ENCODE measurements at regions not wholly inside any gene's neighbourhood (a gene's known extent, or its start where the extent isn't known, plus 50 kb on each side); places are given as distances from the start of the nearest gene placed in this dataset.

DNA sequence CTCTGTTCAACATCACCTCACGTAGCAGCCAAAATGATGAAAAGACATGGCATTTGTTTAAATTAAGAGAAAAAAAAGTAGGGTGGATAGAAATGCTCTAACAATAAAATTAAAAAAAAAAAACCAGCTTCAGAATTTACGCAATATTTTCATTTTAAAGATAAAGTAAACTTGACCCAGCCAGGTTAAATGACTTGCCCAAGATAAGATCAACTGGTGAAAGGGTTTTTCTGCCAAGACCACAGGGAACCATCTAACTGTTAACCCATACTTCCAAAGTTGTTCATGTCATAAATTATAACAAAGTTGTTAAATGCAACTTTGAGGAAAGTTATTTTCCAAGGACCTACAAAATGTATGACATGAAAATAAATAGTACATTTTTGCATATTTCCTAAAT lies 129.6 kb upstream of the SOX5 start:
- no peak for ATAC-seq
- intact Hi-C loops (cut with micrococcal nuclease) = no loop called here
- Histone ChIP-seq H3K27ac (ENCODE audit: low read depth, low read length) (no peak overlapping the region), H3K9ac (ENCODE audit: low read length) (no peak overlapping the region), H3K9me3 (ENCODE audit: control insufficient read depth in 1 of 2, insufficient read depth in 1 of 2, low read depth in 1 of 2, low read length in 2 of 2) (peaks cover 3 to 33% of the 10 kb centered on the region in 2 experiments; a peak in 2 of 4 replicates), H3K27me3 (ENCODE audit: insufficient read depth, low read length) (no peaks in the 10 kb centered on the region), H3K9me2 (ENCODE audit: insufficient read depth) (no peaks in the 10 kb centered on the region), H2AFZ (ENCODE audit: low read depth, low read length, poor library complexity, severe bottlenecking) (no peak overlapping the region), H3K4me3 (replicated peaks in 1 of 2; ENCODE audit: low read depth in 1 of 2, low read length in 2 of 2) (no peak overlapping the region), H3K79me2 (ENCODE audit: insufficient read depth, low read length) (no peaks in the 10 kb centered on the region), H3K4me2 (ENCODE audit: low read length) (no peak overlapping the region), H4K20me1 (ENCODE audit: insufficient read depth) (no peaks in the 10 kb centered on the region), H3K36me3 (ENCODE audit: control insufficient read depth in 1 of 2, insufficient read depth in 2 of 2, low read length in 2 of 2) (no peaks in the 10 kb centered on the region), H3K4me1 (ENCODE audit: control insufficient read depth in 1 of 2, insufficient read depth in 2 of 2, low read length in 2 of 2) (no peaks in the 10 kb centered on the region)
- ChIA-PET CTCF (no interaction called here), RAD21 (ENCODE audit: low non-redundant PET in 1 of 2, low total read pairs in 2 of 2, uncharacterized antibody in 2 of 2, unreplicated experiment in 2 of 2) (no interaction called here), POLR2A (no interaction called here)
- no peak for DNase-seq (ENCODE audit: low read depth, low spot score)
- TF ChIP-seq CBX3 (IDR thresholded peaks at IDR 0.05; ENCODE audit: low read depth) = no peak
- no peak for TF ChIP-seq SIN3A (IDR thresholded peaks at IDR 0.05; ENCODE audit: low read depth)
- TF ChIP-seq, protein P1, sequence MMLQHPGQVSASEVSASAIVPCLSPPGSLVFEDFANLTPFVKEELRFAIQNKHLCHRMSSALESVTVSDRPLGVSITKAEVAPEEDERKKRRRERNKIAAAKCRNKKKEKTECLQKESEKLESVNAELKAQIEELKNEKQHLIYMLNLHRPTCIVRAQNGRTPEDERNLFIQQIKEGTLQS (IDR thresholded peaks at IDR 0.05) = no peak
- no peak for TF ChIP-seq RAD21 (IDR thresholded peaks at IDR 0.05; ENCODE audit: low read depth)
- no peak for TF ChIP-seq ZFX (IDR thresholded peaks at IDR 0.05)
- no peak for TF ChIP-seq EGR1 (IDR thresholded peaks at IDR 0.05; ENCODE audit: low read depth)
- TF ChIP-seq, protein P2, sequence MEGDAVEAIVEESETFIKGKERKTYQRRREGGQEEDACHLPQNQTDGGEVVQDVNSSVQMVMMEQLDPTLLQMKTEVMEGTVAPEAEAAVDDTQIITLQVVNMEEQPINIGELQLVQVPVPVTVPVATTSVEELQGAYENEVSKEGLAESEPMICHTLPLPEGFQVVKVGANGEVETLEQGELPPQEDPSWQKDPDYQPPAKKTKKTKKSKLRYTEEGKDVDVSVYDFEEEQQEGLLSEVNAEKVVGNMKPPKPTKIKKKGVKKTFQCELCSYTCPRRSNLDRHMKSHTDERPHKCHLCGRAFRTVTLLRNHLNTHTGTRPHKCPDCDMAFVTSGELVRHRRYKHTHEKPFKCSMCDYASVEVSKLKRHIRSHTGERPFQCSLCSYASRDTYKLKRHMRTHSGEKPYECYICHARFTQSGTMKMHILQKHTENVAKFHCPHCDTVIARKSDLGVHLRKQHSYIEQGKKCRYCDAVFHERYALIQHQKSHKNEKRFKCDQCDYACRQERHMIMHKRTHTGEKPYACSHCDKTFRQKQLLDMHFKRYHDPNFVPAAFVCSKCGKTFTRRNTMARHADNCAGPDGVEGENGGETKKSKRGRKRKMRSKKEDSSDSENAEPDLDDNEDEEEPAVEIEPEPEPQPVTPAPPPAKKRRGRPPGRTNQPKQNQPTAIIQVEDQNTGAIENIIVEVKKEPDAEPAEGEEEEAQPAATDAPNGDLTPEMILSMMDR (IDR thresholded peaks at IDR 0.05 in 2 of 3, conservative IDR thresholded peaks at IDR 0.05 in 1 of 3; ENCODE audit: borderline replicate concordance in 1 of 3, insufficient read depth in 1 of 3, low read depth in 2 of 3, low read length in 2 of 3) = no peak
- no peak for TF ChIP-seq EZH2phosphoT487 (IDR thresholded peaks at IDR 0.05; ENCODE audit: borderline replicate concordance)
- TF ChIP-seq ZNF274 (IDR thresholded peaks at IDR 0.05; ENCODE audit: low read depth, low read length) = no peak
- no peak for TF ChIP-seq POLR2A (IDR thresholded peaks at IDR 0.05; ENCODE audit: borderline replicate concordance, extremely low read depth, insufficient read depth, insufficient read length)
- BruUV-seq (replicated peaks) = no TSS peak

All from HCT116 (cell line).